NT2/D1 (cell line): ENCODE measurements at regions not wholly inside any gene's neighbourhood (a gene's known extent, or its start where the extent isn't known, plus 50 kb on each side); places are given as distances from the start of the nearest gene placed in this dataset.

Experiments
- YY1 ChIP-seq: IDR thresholded peaks from 2 replicates; pipeline ENCODE4 v1.6.1; 2011; ENCODE audit not compliant: insufficient read length, insufficient read depth
- ZNF274 ChIP-seq: IDR thresholded peaks from 2 replicates; pipeline ENCODE4 v1.6.1; 2011; ENCODE audit warnings: mild to moderate bottlenecking, low read depth, low read length

GRCh38 chr3:116864590-116864927 is 155.0 kb downstream of the TUSC7 start:
- TF ChIP-seq ZNF274 (no peak), YY1 (no peak)
